ENCODE measurements at regions not wholly inside any gene's neighbourhood (a gene's known extent, or its start where the extent isn't known, plus 50 kb on each side); places are given as distances from the start of the nearest gene placed in this dataset.

GRCh38 chr6:165735065-165735464 is 72.0 kb upstream of the PDE10A start:
- TF ChIP-seq POLR2AphosphoS5 (IDR thresholded peaks at IDR 0.05; ENCODE audit: low read depth), result no peak
- no peak for TF ChIP-seq CTCF (IDR thresholded peaks at IDR 0.05; ENCODE audit: insufficient read depth, low read length)
- TF ChIP-seq SPI1 (IDR thresholded peaks at IDR 0.05; ENCODE audit: borderline replicate concordance, low read depth), result no peak
- TF ChIP-seq REST (IDR thresholded peaks at IDR 0.05; ENCODE audit: insufficient replicate concordance, low read depth), result no peak
- TF ChIP-seq GABPA (IDR thresholded peaks at IDR 0.05; ENCODE audit: low read depth), result no peak
- Histone ChIP-seq H3K4me3 (replicated peaks; ENCODE audit: insufficient read depth, low read length) (no peak overlapping the region), H3K27ac (replicated peaks) (no peak overlapping the region), H3K27me3 (ENCODE audit: insufficient read depth, poor library complexity, severe bottlenecking) (no peaks in the 10 kb centered on the region)
- DNase-seq (ENCODE audit: low read depth in 1 of 2, low spot score in 1 of 2), result no peak

GRCh38 chr6:165733489-165733791 is 70.4 kb upstream of the PDE10A start:
- TF ChIP-seq SPI1 (IDR thresholded peaks at IDR 0.05; ENCODE audit: borderline replicate concordance, low read depth) (no peak), POLR2AphosphoS5 (IDR thresholded peaks at IDR 0.05; ENCODE audit: low read depth) (no peak), GABPA (IDR thresholded peaks at IDR 0.05; ENCODE audit: low read depth) (no peak), REST (IDR thresholded peaks at IDR 0.05; ENCODE audit: insufficient replicate concordance, low read depth) (no peak), CTCF (IDR thresholded peaks at IDR 0.05; ENCODE audit: insufficient read depth, low read length) (no peak)
- Histone ChIP-seq H3K4me3 (replicated peaks; ENCODE audit: insufficient read depth, low read length) (no peak overlapping the region), H3K27me3 (ENCODE audit: insufficient read depth, poor library complexity, severe bottlenecking) (no peaks in the 10 kb centered on the region), H3K27ac (replicated peaks) (no peak overlapping the region)
- no peak for DNase-seq (ENCODE audit: low read depth in 1 of 2, low spot score in 1 of 2)

GRCh38 chr6:165732696-165733488 is 69.9 kb upstream of the PDE10A start:
- TF ChIP-seq POLR2AphosphoS5 (IDR thresholded peaks at IDR 0.05; ENCODE audit: low read depth), result no peak
- no peak for DNase-seq (ENCODE audit: low read depth in 1 of 2, low spot score in 1 of 2)
- Histone ChIP-seq H3K4me3 (replicated peaks; ENCODE audit: insufficient read depth, low read length) (no peak overlapping the region), H3K27me3 (ENCODE audit: insufficient read depth, poor library complexity, severe bottlenecking) (no peaks in the 10 kb centered on the region), H3K27ac (replicated peaks) (no peak overlapping the region)

- peak; percentile 3 to 35 for DNase-seq (ENCODE audit: low read depth in 1 of 2, low spot score in 1 of 2)
- H3K27ac ChIP-seq (replicated peaks), result no peak overlapping the region
- TF ChIP-seq POLR2AphosphoS5 (IDR thresholded peaks at IDR 0.05; ENCODE audit: low read depth), result no peak
- TF ChIP-seq SPI1 (IDR thresholded peaks at IDR 0.05; ENCODE audit: borderline replicate concordance, low read depth), result no peak
- peak; percentile 58 for TF ChIP-seq REST (IDR thresholded peaks at IDR 0.05; ENCODE audit: insufficient replicate concordance, low read depth)
- TF ChIP-seq GABPA (IDR thresholded peaks at IDR 0.05; ENCODE audit: low read depth), result no peak
- peak; percentile 53 for TF ChIP-seq CTCF (IDR thresholded peaks at IDR 0.05; ENCODE audit: insufficient read depth, low read length)
- H3K4me3 ChIP-seq (replicated peaks; ENCODE audit: insufficient read depth, low read length), result no peak overlapping the region
- no peaks in the 10 kb centered on the region for H3K27me3 ChIP-seq (ENCODE audit: insufficient read depth, poor library complexity, severe bottlenecking)
Observed at GRCh38 chr6:165729307-165729936, 66.4 kb upstream of the PDE10A start.

All from HL-60 (cell line).